ENCODE measurements at regions not wholly inside any gene's neighbourhood (a gene's known extent, or its start where the extent isn't known, plus 50 kb on each side); places are given as distances from the start of the nearest gene placed in this dataset.

GRCh38 chr12:92566448-92567019 is 136.3 kb upstream of the PLEKHG7 start:
- TF ChIP-seq GATA2 (IDR thresholded peaks at IDR 0.05; ENCODE audit: low read depth, low read length) (no peak), GATA3 (IDR thresholded peaks at IDR 0.05; ENCODE audit: low read depth, low read length) (no peak)
